GM12878 (cell line): ENCODE measurements at regions not wholly inside any gene's neighbourhood (a gene's known extent, or its start where the extent isn't known, plus 50 kb on each side); places are given as distances from the start of the nearest gene placed in this dataset.

Experiments used
- ATAC-seq: fragments of 200-7000 bp; cut with Tn5 transposase; 3 replicates; pipeline ENCODE4 v1.9.1; 2020; ENCODE audit warnings: mild to moderate bottlenecking, moderate library complexity
- BruUV-seq: library from RNA; stranded (reverse); fragments of 400-500 nt; replicated peaks from 2 replicates; lab custom pipeline; 2021; lab: Mats Ljungman, UMichigan
- CTCF ChIA-PET: fragments of 300-600 bp; sonication (Branson Sonifier 250); formaldehyde crosslinking; extraction: SDS; loops from one replicate; lab custom pipeline; 2021; ENCODE audit warnings: inconsistent platforms; lab: Yijun Ruan, JAX
- POLR2A ChIA-PET: fragments of 350-600 bp; formaldehyde crosslinking; extraction: SDS; loops from one replicate; lab custom pipeline; 2021; ENCODE audit warnings: inconsistent platforms; lab: Charles Lee
- RAD21 ChIA-PET: fragments of 300-600 bp; sonication (Branson Sonifier 250); formaldehyde crosslinking; loops from one replicate; lab custom pipeline; 2023; ENCODE audit warnings: antibody characterized with exemption; ENCODE audit not compliant: unreplicated experiment; lab: Charles Lee
- SMC1A ChIA-PET: fragments of 300-600 bp; sonication (Branson Sonifier 250); formaldehyde crosslinking; loops from one replicate; lab custom pipeline; 2023; ENCODE audit not compliant: unreplicated experiment, uncharacterized antibody; lab: Charles Lee
- DNase-seq: peaks from one replicate; pipeline ENCODE4 v3.0.0-alpha.2; 2011; ENCODE audit warnings: low read depth, low spot score
- FAIRE-seq: peaks from 3 replicates; lab custom pipeline; 2011; peaks lifted over from hg19 to GRCh38; lab: Jason Lieb, UNC
- H2AFZ ChIP-seq: 2 replicates; pipeline ENCODE4 v1.6.0; 2011; ENCODE audit warnings: low read depth, low read length, control low read depth; ENCODE audit not compliant: control insufficient read depth
- H3K27ac ChIP-seq: 2 replicates; pipeline ENCODE4 v1.5.1; 2011; ENCODE audit warnings: control low read depth; ENCODE audit not compliant: control insufficient read depth, insufficient read depth
- H3K27me3 ChIP-seq, 2 experiments: replicated peaks in 1 of 2; 2 replicates each; pipeline versions ENCODE4 v1.6.0 to v1.6.1; 2011; ENCODE audit warnings: low read length in 1 of 2; ENCODE audit not compliant: control insufficient read depth in 2 of 2, insufficient read depth in 2 of 2
- H3K36me3 ChIP-seq, 2 experiments: 2 replicates each; pipeline ENCODE4 v1.5.1; 2011; ENCODE audit warnings: low read length in 1 of 2; ENCODE audit not compliant: control insufficient read depth in 2 of 2, insufficient read depth in 2 of 2
- H3K4me1 ChIP-seq: 2 replicates; pipeline ENCODE4 v1.6.1; 2011; ENCODE audit warnings: mild to moderate bottlenecking, low read length, moderate library complexity, mixed read lengths; ENCODE audit not compliant: control insufficient read depth, insufficient read depth
- H3K4me2 ChIP-seq: 2 replicates; pipeline ENCODE4 v1.6.0; 2011; ENCODE audit warnings: control low read depth; ENCODE audit not compliant: control insufficient read depth, insufficient read depth
- H3K4me3 ChIP-seq: fragments of 200-600 bp; sonication (generic); 2 replicates; pipeline ENCODE4 v1.5.1; 2016
- H3K79me2 ChIP-seq: 2 replicates; pipeline ENCODE4 v1.6.0; 2011; ENCODE audit warnings: low read length; ENCODE audit not compliant: control insufficient read depth, insufficient read depth
- H3K9ac ChIP-seq: 2 replicates; pipeline ENCODE4 v1.8.0; 2011; ENCODE audit warnings: low read length, control low read depth, mixed read lengths; ENCODE audit not compliant: control insufficient read depth, insufficient read depth
- H3K9me3 ChIP-seq: replicated peaks from 3 replicates; pipeline ENCODE4 v1.5.1; 2011; ENCODE audit warnings: mild to moderate bottlenecking, low read length; ENCODE audit not compliant: control insufficient read depth, insufficient read depth
- H4K20me1 ChIP-seq: 2 replicates; pipeline ENCODE4 v1.6.0; 2011; ENCODE audit not compliant: control insufficient read depth, insufficient read depth
- BHLHE40 ChIP-seq, 2 experiments: fragments of 450-650 bp in 1 of 2; IDR thresholded peaks; 2 replicates each; pipeline ENCODE4 v1.6.1; 2011 to 2017; ENCODE audit warnings: low read depth in 2 of 2, borderline replicate concordance in 1 of 2, improper control_type of control experiment in 1 of 2, low read length in 1 of 2, mild to moderate bottlenecking in 1 of 2
- EZH2 ChIP-seq: IDR thresholded peaks from 2 replicates; pipeline ENCODE4 v1.6.1; 2012; ENCODE audit warnings: low read depth, mild to moderate bottlenecking, control low read depth, inconsistent platforms, low read length, borderline replicate concordance; ENCODE audit not compliant: control insufficient read depth
- GATAD2B ChIP-seq: fragments of 450-650 bp; conservative IDR thresholded peaks from 2 replicates; pipeline ENCODE4 v1.6.1; 2017; ENCODE audit warnings: low read depth, mild to moderate bottlenecking, moderate library complexity
- KAT2A ChIP-seq: conservative IDR thresholded peaks from 2 replicates; pipeline ENCODE4 v1.6.1; 2011; ENCODE audit warnings: low read depth, low read length; ENCODE audit not compliant: control insufficient read depth
- MYC ChIP-seq: IDR thresholded peaks from 2 replicates; pipeline ENCODE4 v1.6.1; 2011; ENCODE audit warnings: mild to moderate bottlenecking, low read length, moderate library complexity, inconsistent platforms; ENCODE audit not compliant: insufficient read depth, insufficient replicate concordance, insufficient read length, severe bottlenecking
- NR2C2 ChIP-seq: IDR thresholded peaks from 2 replicates; pipeline ENCODE4 v1.6.1; 2011; ENCODE audit warnings: borderline replicate concordance, low read depth; ENCODE audit not compliant: control insufficient read depth, insufficient read length
- in situ Hi-C: fragments of 300-500 bp; cut with MboI; formaldehyde crosslinking; loops from 9 replicates; pipeline ENCODE4 v1.14.3; 2018; ENCODE audit warnings: mixed read lengths
- intact Hi-C: fragments of 100-400 bp; cut with micrococcal nuclease; formaldehyde crosslinking; loops from one replicate; pipeline ENCODE4 v1.14.2; 2022; ENCODE audit not compliant: unreplicated experiment
- TF ChIP-seq, protein P1 (sequence below): fragments of 450-650 bp; formaldehyde crosslinking; IDR thresholded peaks from 2 replicates; pipeline ENCODE4 v1.5.0; 2022; ENCODE audit warnings: mild to moderate bottlenecking, missing genetic modification characterization
- TF ChIP-seq, protein P2 (sequence below): fragments of 450-650 bp; formaldehyde crosslinking; IDR thresholded peaks from 2 replicates; pipeline ENCODE4 v1.4.0; 2020; ENCODE audit warnings: mild to moderate bottlenecking, moderate library complexity
- TF ChIP-seq, protein P3 (sequence below): fragments of 450-650 bp; IDR thresholded peaks from 2 replicates; pipeline ENCODE4 v1.6.1; 2017; ENCODE audit warnings: mild to moderate bottlenecking

DNA sequence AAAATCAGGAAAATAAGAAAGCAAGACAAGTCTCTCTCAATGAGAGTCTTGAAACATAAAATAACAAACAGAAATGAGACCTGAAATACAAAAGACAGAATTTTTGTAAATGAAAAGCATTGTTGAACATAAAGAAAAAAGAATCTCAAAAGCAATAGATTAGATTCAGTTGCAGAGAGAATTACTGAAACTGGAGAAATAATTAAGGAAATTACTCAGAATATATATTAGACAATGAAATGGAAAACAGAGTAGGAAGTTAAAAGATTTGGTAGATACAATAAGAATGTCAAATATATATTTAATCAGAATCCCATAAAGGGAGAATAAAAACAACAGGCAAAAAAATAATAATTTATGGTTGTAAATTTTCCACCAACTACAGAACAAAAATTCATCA lies 308.3 kb downstream of the CRPPA start:
- no peak for ATAC-seq

More for the DNA sequence above, 308.3 kb downstream of the CRPPA start:
- Histone ChIP-seq H3K4me2 (no peak overlapping the region), H3K4me3 (no peak overlapping the region), H2AFZ (no peak overlapping the region), H3K79me2 (no peaks in the 10 kb centered on the region), H3K36me3 (no peaks in the 10 kb centered on the region), H4K20me1 (no peaks in the 10 kb centered on the region), H3K9ac (no peak overlapping the region), H3K27me3 (no peaks in the 10 kb centered on the region), H3K4me1 (no peaks in the 10 kb centered on the region), H3K27ac (no peak overlapping the region), H3K9me3 (no peaks in the 10 kb centered on the region)
- BruUV-seq: no TSS peak
- ChIA-PET POLR2A (no interaction called here), RAD21 (no interaction called here), CTCF (no interaction called here), SMC1A (no interaction called here)
- FAIRE-seq (no peak), DNase-seq (no peak)
- in situ Hi-C loops (no loop called here), intact Hi-C loops (no loop called here)
- TF ChIP-seq MYC: no peak
- no peak for TF ChIP-seq BHLHE40 (IDR thresholded peaks at IDR 0.05; ENCODE audit: borderline replicate concordance in 1 of 2, low read depth in 2 of 2, low read length in 1 of 2)
- no peak for TF ChIP-seq NR2C2
- TF ChIP-seq, protein P1, sequence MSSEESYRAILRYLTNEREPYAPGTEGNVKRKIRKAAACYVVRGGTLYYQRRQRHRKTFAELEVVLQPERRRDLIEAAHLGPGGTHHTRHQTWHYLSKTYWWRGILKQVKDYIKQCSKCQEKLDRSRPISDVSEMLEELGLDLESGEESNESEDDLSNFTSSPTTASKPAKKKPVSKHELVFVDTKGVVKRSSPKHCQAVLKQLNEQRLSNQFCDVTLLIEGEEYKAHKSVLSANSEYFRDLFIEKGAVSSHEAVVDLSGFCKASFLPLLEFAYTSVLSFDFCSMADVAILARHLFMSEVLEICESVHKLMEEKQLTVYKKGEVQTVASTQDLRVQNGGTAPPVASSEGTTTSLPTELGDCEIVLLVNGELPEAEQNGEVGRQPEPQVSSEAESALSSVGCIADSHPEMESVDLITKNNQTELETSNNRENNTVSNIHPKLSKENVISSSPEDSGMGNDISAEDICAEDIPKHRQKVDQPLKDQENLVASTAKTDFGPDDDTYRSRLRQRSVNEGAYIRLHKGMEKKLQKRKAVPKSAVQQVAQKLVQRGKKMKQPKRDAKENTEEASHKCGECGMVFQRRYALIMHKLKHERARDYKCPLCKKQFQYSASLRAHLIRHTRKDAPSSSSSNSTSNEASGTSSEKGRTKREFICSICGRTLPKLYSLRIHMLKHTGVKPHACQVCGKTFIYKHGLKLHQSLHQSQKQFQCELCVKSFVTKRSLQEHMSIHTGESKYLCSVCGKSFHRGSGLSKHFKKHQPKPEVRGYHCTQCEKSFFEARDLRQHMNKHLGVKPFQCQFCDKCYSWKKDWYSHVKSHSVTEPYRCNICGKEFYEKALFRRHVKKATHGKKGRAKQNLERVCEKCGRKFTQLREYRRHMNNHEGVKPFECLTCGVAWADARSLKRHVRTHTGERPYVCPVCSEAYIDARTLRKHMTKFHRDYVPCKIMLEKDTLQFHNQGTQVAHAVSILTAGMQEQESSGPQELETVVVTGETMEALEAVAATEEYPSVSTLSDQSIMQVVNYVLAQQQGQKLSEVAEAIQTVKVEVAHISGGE (CRISPR knock-in tag): no peak
- no peak for TF ChIP-seq EZH2
- TF ChIP-seq, protein P2, sequence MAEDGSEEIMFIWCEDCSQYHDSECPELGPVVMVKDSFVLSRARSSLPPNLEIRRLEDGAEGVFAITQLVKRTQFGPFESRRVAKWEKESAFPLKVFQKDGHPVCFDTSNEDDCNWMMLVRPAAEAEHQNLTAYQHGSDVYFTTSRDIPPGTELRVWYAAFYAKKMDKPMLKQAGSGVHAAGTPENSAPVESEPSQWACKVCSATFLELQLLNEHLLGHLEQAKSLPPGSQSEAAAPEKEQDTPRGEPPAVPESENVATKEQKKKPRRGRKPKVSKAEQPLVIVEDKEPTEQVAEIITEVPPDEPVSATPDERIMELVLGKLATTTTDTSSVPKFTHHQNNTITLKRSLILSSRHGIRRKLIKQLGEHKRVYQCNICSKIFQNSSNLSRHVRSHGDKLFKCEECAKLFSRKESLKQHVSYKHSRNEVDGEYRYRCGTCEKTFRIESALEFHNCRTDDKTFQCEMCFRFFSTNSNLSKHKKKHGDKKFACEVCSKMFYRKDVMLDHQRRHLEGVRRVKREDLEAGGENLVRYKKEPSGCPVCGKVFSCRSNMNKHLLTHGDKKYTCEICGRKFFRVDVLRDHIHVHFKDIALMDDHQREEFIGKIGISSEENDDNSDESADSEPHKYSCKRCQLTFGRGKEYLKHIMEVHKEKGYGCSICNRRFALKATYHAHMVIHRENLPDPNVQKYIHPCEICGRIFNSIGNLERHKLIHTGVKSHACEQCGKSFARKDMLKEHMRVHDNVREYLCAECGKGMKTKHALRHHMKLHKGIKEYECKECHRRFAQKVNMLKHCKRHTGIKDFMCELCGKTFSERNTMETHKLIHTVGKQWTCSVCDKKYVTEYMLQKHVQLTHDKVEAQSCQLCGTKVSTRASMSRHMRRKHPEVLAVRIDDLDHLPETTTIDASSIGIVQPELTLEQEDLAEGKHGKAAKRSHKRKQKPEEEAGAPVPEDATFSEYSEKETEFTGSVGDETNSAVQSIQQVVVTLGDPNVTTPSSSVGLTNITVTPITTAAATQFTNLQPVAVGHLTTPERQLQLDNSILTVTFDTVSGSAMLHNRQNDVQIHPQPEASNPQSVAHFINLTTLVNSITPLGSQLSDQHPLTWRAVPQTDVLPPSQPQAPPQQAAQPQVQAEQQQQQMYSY: no peak
- no peak for TF ChIP-seq GATAD2B
- TF ChIP-seq KAT2A: no peak
- TF ChIP-seq, protein P3, sequence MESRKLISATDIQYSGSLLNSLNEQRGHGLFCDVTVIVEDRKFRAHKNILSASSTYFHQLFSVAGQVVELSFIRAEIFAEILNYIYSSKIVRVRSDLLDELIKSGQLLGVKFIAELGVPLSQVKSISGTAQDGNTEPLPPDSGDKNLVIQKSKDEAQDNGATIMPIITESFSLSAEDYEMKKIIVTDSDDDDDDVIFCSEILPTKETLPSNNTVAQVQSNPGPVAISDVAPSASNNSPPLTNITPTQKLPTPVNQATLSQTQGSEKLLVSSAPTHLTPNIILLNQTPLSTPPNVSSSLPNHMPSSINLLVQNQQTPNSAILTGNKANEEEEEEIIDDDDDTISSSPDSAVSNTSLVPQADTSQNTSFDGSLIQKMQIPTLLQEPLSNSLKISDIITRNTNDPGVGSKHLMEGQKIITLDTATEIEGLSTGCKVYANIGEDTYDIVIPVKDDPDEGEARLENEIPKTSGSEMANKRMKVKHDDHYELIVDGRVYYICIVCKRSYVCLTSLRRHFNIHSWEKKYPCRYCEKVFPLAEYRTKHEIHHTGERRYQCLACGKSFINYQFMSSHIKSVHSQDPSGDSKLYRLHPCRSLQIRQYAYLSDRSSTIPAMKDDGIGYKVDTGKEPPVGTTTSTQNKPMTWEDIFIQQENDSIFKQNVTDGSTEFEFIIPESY: no peak
